Ascending aorta (tissue), 2 donors: ENCODE measurements at regions not wholly inside any gene's neighbourhood (a gene's known extent, or its start where the extent isn't known, plus 50 kb on each side); places are given as distances from the start of the nearest gene placed in this dataset.
A peak's percentile ranks its signal among the peaks of the same experiment; 100 is the strongest.

Experiments used
- DNase-seq, 2 donors: peaks; one replicate each; pipeline ENCODE4 v3.0.0-alpha.2; 2019; ENCODE audit warnings: low spot score in 2 of 2
- H3K27ac ChIP-seq, 2 donors: fragments of 200-600 bp; sonication (generic); one replicate each; pipeline ENCODE4 v1.5.1; 2016 to 2017; ENCODE audit warnings: mild to moderate bottlenecking in 1 of 2
- H3K27me3 ChIP-seq: fragments of 200-600 bp; sonication (generic); one replicate; pipeline ENCODE4 v1.5.1; 2017
- H3K36me3 ChIP-seq, 2 donors: fragments of 200-600 bp; sonication (generic); one replicate each; pipeline ENCODE4 v1.5.1; 2016
- H3K4me1 ChIP-seq, 2 donors: fragments of 200-600 bp; sonication (generic); one replicate each; pipeline ENCODE4 v1.5.1; 2016 to 2017; ENCODE audit warnings: mild to moderate bottlenecking in 1 of 2
- H3K4me3 ChIP-seq, 2 donors: fragments of 200-600 bp; sonication (generic); one replicate each; pipeline ENCODE4 v1.5.1; 2016 to 2017; ENCODE audit warnings: mild to moderate bottlenecking in 1 of 2
- H3K9me3 ChIP-seq, 2 donors: fragments of 200-600 bp; sonication (generic); one replicate each; pipeline ENCODE4 v1.5.1; 2016
- intact Hi-C: fragments of 100-400 bp; cut with DNase I; formaldehyde crosslinking; loops from one replicate; pipeline ENCODE4 v1.15.1; 2023
- TF ChIP-seq, protein P1 (sequence below), 3 experiments: fragments of 200-600 bp in 2 of 3; fragments of 450-650 bp in 1 of 3; sonication (generic) in 2 of 3; IDR thresholded peaks; one replicate each; pipeline ENCODE4 v1.5.1; 2016 to 2019; ENCODE audit warnings: antibody characterized with exemption in 3 of 3, mild to moderate bottlenecking in 1 of 3, moderate library complexity in 1 of 3

DNA sequence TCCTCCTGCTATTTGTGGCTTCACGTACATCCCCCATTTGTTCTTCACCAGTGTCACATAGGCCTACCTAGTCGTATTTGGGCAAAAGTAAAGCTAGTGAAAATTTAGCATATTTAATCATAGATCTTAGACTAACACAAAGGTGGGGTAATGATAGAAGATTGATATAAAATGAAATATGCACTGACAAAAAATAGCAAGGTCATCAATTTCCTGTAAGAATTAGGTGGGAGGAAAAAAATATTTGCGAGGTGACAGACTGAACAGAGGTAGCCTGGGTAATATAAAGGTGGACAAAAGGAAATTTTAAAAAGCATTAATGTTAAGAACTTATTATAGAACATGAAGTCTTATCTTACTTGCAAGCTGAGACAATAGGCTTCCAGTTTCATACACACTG lies 239.9 kb downstream of the PCDH10 start:
- no peak for DNase-seq
- Histone ChIP-seq H3K27me3 (no peaks in the 10 kb centered on the region), H3K4me1 (no peaks in the 10 kb centered on the region), H3K36me3 (no peaks in the 10 kb centered on the region), H3K4me3 (no peak overlapping the region), H3K27ac (no peak overlapping the region), H3K9me3 (no peaks in the 10 kb centered on the region)
- TF ChIP-seq, protein P1, sequence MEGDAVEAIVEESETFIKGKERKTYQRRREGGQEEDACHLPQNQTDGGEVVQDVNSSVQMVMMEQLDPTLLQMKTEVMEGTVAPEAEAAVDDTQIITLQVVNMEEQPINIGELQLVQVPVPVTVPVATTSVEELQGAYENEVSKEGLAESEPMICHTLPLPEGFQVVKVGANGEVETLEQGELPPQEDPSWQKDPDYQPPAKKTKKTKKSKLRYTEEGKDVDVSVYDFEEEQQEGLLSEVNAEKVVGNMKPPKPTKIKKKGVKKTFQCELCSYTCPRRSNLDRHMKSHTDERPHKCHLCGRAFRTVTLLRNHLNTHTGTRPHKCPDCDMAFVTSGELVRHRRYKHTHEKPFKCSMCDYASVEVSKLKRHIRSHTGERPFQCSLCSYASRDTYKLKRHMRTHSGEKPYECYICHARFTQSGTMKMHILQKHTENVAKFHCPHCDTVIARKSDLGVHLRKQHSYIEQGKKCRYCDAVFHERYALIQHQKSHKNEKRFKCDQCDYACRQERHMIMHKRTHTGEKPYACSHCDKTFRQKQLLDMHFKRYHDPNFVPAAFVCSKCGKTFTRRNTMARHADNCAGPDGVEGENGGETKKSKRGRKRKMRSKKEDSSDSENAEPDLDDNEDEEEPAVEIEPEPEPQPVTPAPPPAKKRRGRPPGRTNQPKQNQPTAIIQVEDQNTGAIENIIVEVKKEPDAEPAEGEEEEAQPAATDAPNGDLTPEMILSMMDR (IDR thresholded peaks at IDR 0.05): no peak
- intact Hi-C loops: no loop called here

DNA sequence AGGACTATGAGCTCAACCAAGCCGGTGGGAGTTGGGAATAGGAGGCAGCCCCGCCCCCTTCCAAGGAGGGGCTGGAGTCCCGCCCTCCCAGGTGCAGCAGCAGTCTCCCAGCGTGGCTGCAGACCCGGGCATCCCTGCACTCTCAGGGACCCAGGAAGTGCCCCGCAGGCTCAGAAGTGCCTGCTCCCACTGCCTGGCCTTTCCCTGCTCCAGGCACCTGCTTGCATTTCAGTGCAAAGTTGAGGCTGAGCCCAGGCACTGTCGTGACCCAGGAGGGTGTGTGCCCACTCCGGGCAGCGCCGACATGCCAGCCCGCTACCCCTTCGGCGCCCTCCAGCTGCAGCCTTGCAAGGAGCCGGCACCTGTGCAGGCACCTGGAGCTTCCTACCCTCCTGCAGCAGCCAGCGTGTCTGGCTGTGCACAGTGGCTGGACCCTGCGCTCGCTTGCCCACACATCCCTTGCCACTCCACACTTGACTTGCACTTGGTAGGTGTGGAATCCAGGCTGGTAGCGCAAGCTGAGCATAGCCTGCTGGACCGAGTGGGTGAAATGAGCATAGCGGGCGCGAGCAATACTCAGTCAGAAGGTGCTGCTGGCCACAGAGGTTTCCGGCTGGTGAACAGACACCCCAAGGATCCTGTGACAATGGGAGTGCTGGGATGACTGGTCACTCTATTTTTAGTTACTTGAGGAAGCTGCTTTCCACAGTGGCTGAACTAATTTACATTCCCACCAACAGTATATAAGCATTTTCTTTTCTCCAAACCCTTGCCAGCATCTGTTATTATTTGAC lies 236.3 kb downstream of the PCDH10 start:
- Histone ChIP-seq H3K9me3 (no peaks in the 10 kb centered on the region), H3K4me1 (no peaks in the 10 kb centered on the region), H3K27me3 (no peaks in the 10 kb centered on the region), H3K36me3 (no peaks in the 10 kb centered on the region), H3K27ac (no peak overlapping the region), H3K4me3 (no peak overlapping the region)
- intact Hi-C loops: no loop called here
- no peak for DNase-seq
- TF ChIP-seq, protein P1 (IDR thresholded peaks at IDR 0.05): no peak

DNA sequence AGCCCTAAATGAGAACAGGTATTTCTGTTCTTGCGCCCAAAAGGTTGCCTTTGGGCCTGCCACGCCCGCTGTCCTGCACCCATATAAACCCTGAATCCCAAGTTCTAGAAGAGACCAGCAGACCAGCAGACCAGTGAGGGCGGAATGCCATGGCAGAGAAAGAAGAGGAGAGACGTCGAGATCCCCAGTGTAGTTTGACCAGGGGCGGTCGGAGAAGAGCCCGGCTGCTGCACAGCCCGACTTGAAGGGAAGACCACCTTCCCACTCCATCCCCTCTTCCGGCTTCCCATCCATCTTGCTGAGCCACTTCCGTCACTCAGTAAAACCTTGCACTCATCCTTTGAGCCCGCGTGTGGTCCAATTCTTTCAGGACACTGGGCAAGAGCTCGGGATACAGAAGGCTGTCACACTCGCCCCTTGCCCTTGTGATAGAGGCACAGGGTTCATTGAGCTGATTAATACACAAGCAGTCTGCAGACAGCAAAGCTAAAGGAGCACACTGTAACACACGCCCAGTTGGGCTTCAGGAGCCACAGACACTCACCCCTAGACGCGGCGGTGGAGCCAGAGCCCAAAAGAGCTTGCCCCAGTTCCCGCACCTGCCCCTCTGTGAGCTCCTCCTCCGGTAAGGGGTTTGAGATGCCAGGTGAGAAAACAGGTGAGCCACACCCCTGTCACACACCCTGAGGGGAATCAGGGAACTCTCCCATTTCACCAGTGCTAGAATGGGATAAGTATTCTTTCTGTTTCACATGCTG lies 230.8 kb downstream of the PCDH10 start:
- Histone ChIP-seq H3K9me3 (no peaks in the 10 kb centered on the region), H3K4me3 (no peak overlapping the region), H3K27ac (no peak overlapping the region), H3K36me3 (no peaks in the 10 kb centered on the region), H3K4me1 (no peaks in the 10 kb centered on the region), H3K27me3 (no peaks in the 10 kb centered on the region)
- peak in 1 of 2 donors; percentile 58 for DNase-seq
- TF ChIP-seq, protein P1 (IDR thresholded peaks at IDR 0.05): no peak
- intact Hi-C loops: no loop called here

DNA sequence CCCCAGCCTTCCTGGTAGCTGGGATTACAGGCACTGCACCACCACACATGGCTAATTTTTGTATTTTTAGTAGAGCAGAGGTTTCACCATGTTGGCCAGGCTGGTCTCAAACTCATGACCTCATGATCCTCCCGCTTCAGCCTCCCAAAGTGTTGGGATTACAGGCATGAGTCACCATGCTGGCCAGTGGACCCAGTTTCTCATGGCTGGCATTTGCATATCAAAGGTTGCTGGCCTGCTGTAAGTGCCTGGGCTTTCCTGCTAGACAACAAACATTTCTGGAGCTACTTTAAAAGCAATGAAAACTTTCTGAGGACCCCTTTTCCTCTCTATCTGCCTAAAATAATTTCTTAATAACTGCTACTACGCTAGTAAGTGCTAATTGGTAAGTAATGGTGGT lies 228.2 kb downstream of the PCDH10 start:
- Histone ChIP-seq H3K4me3 (no peak overlapping the region), H3K27me3 (no peaks in the 10 kb centered on the region), H3K27ac (no peak overlapping the region), H3K9me3 (no peaks in the 10 kb centered on the region), H3K4me1 (no peaks in the 10 kb centered on the region), H3K36me3 (no peaks in the 10 kb centered on the region)
- no peak for DNase-seq
- intact Hi-C loops: no loop called here
- TF ChIP-seq, protein P1 (IDR thresholded peaks at IDR 0.05): no peak

DNA sequence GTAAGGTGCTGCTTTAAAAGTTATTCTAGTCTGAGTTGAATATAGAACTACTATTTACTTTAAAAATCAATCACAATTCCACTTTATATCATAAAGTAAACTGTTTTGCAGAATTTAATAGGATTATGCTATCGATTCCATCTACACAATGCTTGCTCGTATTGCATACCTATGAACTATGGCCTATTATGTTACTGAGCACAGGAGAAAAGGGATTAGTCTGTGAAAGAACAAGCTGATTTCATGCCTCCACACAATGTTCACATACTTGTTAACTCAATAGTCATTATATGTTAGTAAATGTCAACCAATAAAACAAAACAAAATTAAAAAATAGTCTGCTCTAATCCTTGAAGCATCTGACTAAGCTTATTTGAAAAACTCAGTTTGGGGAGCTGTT lies 223.6 kb downstream of the PCDH10 start:
- Histone ChIP-seq H3K4me3 (no peak overlapping the region), H3K9me3 (no peaks in the 10 kb centered on the region), H3K27ac (no peak overlapping the region), H3K4me1 (no peaks in the 10 kb centered on the region), H3K27me3 (no peaks in the 10 kb centered on the region), H3K36me3 (no peaks in the 10 kb centered on the region)
- intact Hi-C loops: no loop called here
- DNase-seq: no peak
- TF ChIP-seq, protein P1 (IDR thresholded peaks at IDR 0.05): no peak
